Endothelial cell of umbilical vein (primary cell): ENCODE measurements at regions not wholly inside any gene's neighbourhood (a gene's known extent, or its start where the extent isn't known, plus 50 kb on each side); places are given as distances from the start of the nearest gene placed in this dataset.
A peak's percentile ranks its signal among the peaks of the same experiment; 100 is the strongest.

Experiments used
- BruUV-seq: library from RNA; stranded (reverse); fragments of 400-500 nt; replicated peaks from 2 replicates; lab custom pipeline; 2021; lab: Mats Ljungman, UMichigan
- CTCF ChIA-PET: fragments of 300-600, 350-600 bp; sonication (Branson Sonifier 250); formaldehyde crosslinking; loops from one replicate; lab custom pipeline; 2021; ENCODE audit warnings: antibody characterized with exemption, inconsistent platforms; lab: Charles Lee
- POLR2A ChIA-PET: fragments of 300-600, 350-600 bp; sonication (Branson Sonifier 250); formaldehyde crosslinking; loops from one replicate; lab custom pipeline; 2021; ENCODE audit warnings: antibody characterized with exemption, inconsistent platforms; lab: Charles Lee
- DNase-seq: peaks from one replicate; pipeline ENCODE4 v3.0.0-alpha.2; 2011; ENCODE audit warnings: low read depth, low spot score
- FAIRE-seq: peaks from 2 replicates; lab custom pipeline; 2011; peaks lifted over from hg19 to GRCh38; lab: Jason Lieb, UNC
- H2AFZ ChIP-seq: 2 replicates; pipeline ENCODE4 v1.6.0; 2012; ENCODE audit warnings: low read depth, low read length, control low read depth, inconsistent platforms
- H3K27ac ChIP-seq: 2 replicates; pipeline ENCODE4 v1.5.1; 2011; ENCODE audit warnings: low read depth, mild to moderate bottlenecking, control low read depth, low read length, moderate library complexity; ENCODE audit not compliant: insufficient read depth
- H3K27me3 ChIP-seq, 2 experiments: 2 replicates each; pipeline versions ENCODE4 v1.6.0 to v1.6.1; 2011; ENCODE audit warnings: low read length in 2 of 2, mixed read lengths in 1 of 2; ENCODE audit not compliant: control insufficient read depth in 2 of 2, insufficient read depth in 2 of 2
- H3K36me3 ChIP-seq, 2 experiments: 2 replicates in 1 of 2; 3 replicates in 1 of 2; pipeline ENCODE4 v1.5.1; 2011; ENCODE audit warnings: low read length in 2 of 2, mild to moderate bottlenecking in 1 of 2, moderate library complexity in 1 of 2; ENCODE audit not compliant: control insufficient read depth in 2 of 2, insufficient read depth in 2 of 2; ENCODE audit errors: extremely low read depth in 1 of 2
- H3K4me1 ChIP-seq: 3 replicates; pipeline ENCODE4 v1.5.1; 2011; ENCODE audit warnings: mild to moderate bottlenecking, low read length; ENCODE audit not compliant: control insufficient read depth, insufficient read depth; ENCODE audit errors: extremely low read depth
- H3K4me2 ChIP-seq: 2 replicates; pipeline ENCODE4 v1.6.1; 2011; ENCODE audit warnings: low read length, control low read depth, mixed read lengths; ENCODE audit not compliant: insufficient read depth
- H3K4me3 ChIP-seq, 3 experiments: fragments of 200-600 bp in 1 of 3; sonication (generic), shearing (Covaris generic) in 1 of 3; replicated peaks in 1 of 3; 2 replicates each; pipeline ENCODE4 v1.5.1; 2011 to 2016; ENCODE audit warnings: control low read depth in 3 of 3, low read length in 3 of 3, mild to moderate bottlenecking in 2 of 3, inconsistent platforms in 1 of 3, low read depth in 1 of 3, moderate library complexity in 1 of 3; ENCODE audit not compliant: insufficient read depth in 1 of 3
- H3K79me2 ChIP-seq: 2 replicates; pipeline ENCODE4 v1.6.0; 2012; ENCODE audit warnings: low read length, inconsistent platforms; ENCODE audit not compliant: control insufficient read depth, insufficient read depth
- H3K9ac ChIP-seq: replicated peaks from 2 replicates; pipeline ENCODE3; 2011; ENCODE audit warnings: low read length, control low read depth; ENCODE audit not compliant: insufficient read depth; ENCODE audit errors: extremely low read depth
- H3K9me1 ChIP-seq: replicated peaks from 3 replicates; pipeline ENCODE4 v1.6.0; 2011; ENCODE audit warnings: mild to moderate bottlenecking, low read length; ENCODE audit not compliant: control insufficient read depth, insufficient read depth; ENCODE audit errors: extremely low read depth
- H3K9me3 ChIP-seq: replicated peaks from 2 replicates; pipeline ENCODE4 v1.5.1; 2012; ENCODE audit warnings: low read length, inconsistent platforms; ENCODE audit not compliant: control insufficient read depth, insufficient read depth
- H4K20me1 ChIP-seq: replicated peaks from 2 replicates; pipeline ENCODE3; 2011; ENCODE audit warnings: mild to moderate bottlenecking, low read length; ENCODE audit not compliant: control insufficient read depth, insufficient read depth; ENCODE audit errors: extremely low read depth
- CTCF ChIP-seq, 2 donors: IDR thresholded peaks; 1 replicate in 1 of 2; 2 replicates in 1 of 2; pipeline ENCODE4 v1.5.1; 2011; ENCODE audit warnings: low read length in 2 of 2, mild to moderate bottlenecking in 2 of 2, moderate library complexity in 2 of 2, control low read depth in 1 of 2, inconsistent platforms in 1 of 2, low read depth in 1 of 2; ENCODE audit not compliant: insufficient read depth in 1 of 2; ENCODE audit errors: extremely low read depth in 1 of 2
- EZH2 ChIP-seq: IDR thresholded peaks from 2 replicates; pipeline ENCODE4 v1.6.1; 2012; ENCODE audit warnings: borderline replicate concordance, low read depth, mild to moderate bottlenecking, moderate library complexity, low read length, inconsistent platforms; ENCODE audit not compliant: severe bottlenecking
- FOS ChIP-seq: IDR thresholded peaks from 2 replicates; pipeline ENCODE4 v1.6.1; 2011; ENCODE audit warnings: mild to moderate bottlenecking, low read length, moderate library complexity, borderline replicate concordance; ENCODE audit not compliant: insufficient read depth
- GATA2 ChIP-seq: IDR thresholded peaks from 2 replicates; pipeline ENCODE4 v1.7.0; 2011; ENCODE audit warnings: low read depth, mild to moderate bottlenecking, moderate library complexity, mixed read lengths, low read length; ENCODE audit not compliant: insufficient read length, insufficient read depth
- JUN ChIP-seq: IDR thresholded peaks from 2 replicates; pipeline ENCODE4 v1.6.1; 2011; ENCODE audit warnings: borderline replicate concordance, low read depth; ENCODE audit not compliant: insufficient read length, insufficient read depth
- MAX ChIP-seq: IDR thresholded peaks from 2 replicates; pipeline ENCODE4 v1.6.1; 2011; ENCODE audit not compliant: insufficient read depth, insufficient read length
- MYC ChIP-seq: IDR thresholded peaks from one replicate; pipeline ENCODE4 v1.6.1; 2011; ENCODE audit warnings: mild to moderate bottlenecking, low read depth, low read length
- POLR2A ChIP-seq: IDR thresholded peaks from 2 replicates; pipeline ENCODE4 v1.6.1; 2012; ENCODE audit warnings: low read depth, mild to moderate bottlenecking, control low read depth, low read length
- POLR2AphosphoS5 ChIP-seq: IDR thresholded peaks from 2 replicates; pipeline ENCODE4 v1.6.1; 2012; ENCODE audit warnings: low read depth, mild to moderate bottlenecking, control low read depth, low read length, moderate library complexity; ENCODE audit not compliant: insufficient read depth
- dilution Hi-C: fragments of 300-500 bp; cut with MboI; formaldehyde crosslinking; loops from one replicate; pipeline ENCODE4 v1.15.0; 2019; ENCODE audit warnings: low sequenced_read_pairs; ENCODE audit not compliant: extremely low pct_ligation_motif_present
- intact Hi-C: fragments of 100-400 bp; cut with micrococcal nuclease; formaldehyde crosslinking; loops from one replicate; pipeline ENCODE4 v1.10.0; 2022

- FAIRE-seq, result peak; percentile 26
- Histone ChIP-seq H3K36me3 (no peaks in the 10 kb centered on the region), H3K4me3 (no peak overlapping the region), H2AFZ (no peak overlapping the region), H3K4me2 (peak overlapping the region; percentile 71), H3K9ac (no peak overlapping the region), H3K4me1 (peaks cover 11% of the 10 kb centered on the region), H4K20me1 (no peaks in the 10 kb centered on the region), H3K79me2 (no peaks in the 10 kb centered on the region), H3K27me3 (no peaks in the 10 kb centered on the region), H3K9me1 (no peaks in the 10 kb centered on the region), H3K9me3 (no peaks in the 10 kb centered on the region), H3K27ac (no peak overlapping the region)
- TF ChIP-seq POLR2AphosphoS5, result no peak
- TF ChIP-seq JUN, result no peak
- no peak for TF ChIP-seq MYC
- TF ChIP-seq FOS, result no peak
- TF ChIP-seq POLR2A, result no peak
- no peak for TF ChIP-seq MAX
- TF ChIP-seq EZH2, result no peak
- peak; percentile 14 for TF ChIP-seq GATA2
- ChIA-PET POLR2A (no interaction called here), CTCF (interaction anchor here (0.7 to 1.4 kb wide), 4 partner anchors 39 to 127 kb away, joined by 3 to 6 read pairs (median 3); no protein-coding TSS in a partner anchor)
- intact Hi-C loops, result no loop called here
- dilution Hi-C loops, result no loop called here
- no TSS peak for BruUV-seq
- DNase-seq, result peak; percentile 70
Observed at GRCh38 chr18:60936101-60936500, 397.1 kb upstream of the CDH20 start.

DNA sequence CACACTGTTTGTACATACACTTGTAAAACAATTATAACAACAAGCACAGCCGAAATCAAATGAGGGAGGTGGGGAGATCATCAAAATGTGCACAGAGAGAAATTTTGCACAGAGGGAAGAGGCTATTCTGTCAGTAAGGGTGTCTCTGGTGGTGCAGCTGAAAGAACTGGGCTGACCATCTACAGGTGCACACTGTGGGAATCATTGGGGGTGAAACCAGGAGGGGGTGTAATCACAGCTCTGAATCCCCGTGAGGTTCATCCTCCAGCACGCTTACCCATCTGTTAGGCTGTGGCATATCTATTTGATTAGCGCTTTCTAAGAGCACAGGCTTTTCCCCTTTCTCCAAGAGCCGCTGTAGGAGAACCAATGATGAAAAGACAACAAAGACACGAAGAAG, 389.9 kb upstream of the CDH20 start:
- no peaks in the 10 kb centered on the region for H3K9me1 ChIP-seq
- H3K79me2 ChIP-seq, result no peaks in the 10 kb centered on the region
- no peaks in the 10 kb centered on the region for H3K9me3 ChIP-seq
- intact Hi-C loops, result no loop called here
- dilution Hi-C loops, result no loop called here
- H3K9ac ChIP-seq, result no peak overlapping the region
- TF ChIP-seq CTCF (IDR thresholded peaks at IDR 0.05; ENCODE audit: extremely low read depth in 1 of 2, insufficient read depth in 1 of 2, low read depth in 1 of 2, low read length in 2 of 2) (no peak), MAX (no peak), FOS (no peak), POLR2A (no peak), EZH2 (no peak), POLR2AphosphoS5 (no peak), JUN (no peak)
- H3K27me3 ChIP-seq, result no peaks in the 10 kb centered on the region
- H3K36me3 ChIP-seq, result no peaks in the 10 kb centered on the region
- H4K20me1 ChIP-seq, result no peaks in the 10 kb centered on the region
- no peaks in the 10 kb centered on the region for H3K4me1 ChIP-seq
- FAIRE-seq (no peak), DNase-seq (no peak)
- CTCF ChIA-PET, result interaction anchor here (0.9 to 1.2 kb wide), 2 partner anchors 9 to 53 kb away, joined by 3 to 4 read pairs; no protein-coding TSS in a partner anchor
- H2AFZ ChIP-seq, result no peak overlapping the region
- H3K27ac ChIP-seq, result no peak overlapping the region
- no peak overlapping the region for H3K4me3 ChIP-seq
- POLR2A ChIA-PET, result no interaction called here
- H3K4me2 ChIP-seq, result no peak overlapping the region
- BruUV-seq, result no TSS peak
